IPS-18a (cell line): ENCODE measurements at regions not wholly inside any gene's neighbourhood (a gene's known extent, or its start where the extent isn't known, plus 50 kb on each side); places are given as distances from the start of the nearest gene placed in this dataset.

ENCODE experiments used
- H3K27ac ChIP-seq: one replicate; pipeline ENCODE4 v1.5.1; 2013; ENCODE audit warnings: low read length
- H3K27me3 ChIP-seq: one replicate; pipeline ENCODE4 v1.6.1; 2013; ENCODE audit warnings: mild to moderate bottlenecking, low read length; ENCODE audit not compliant: control insufficient read depth, insufficient read depth
- H3K36me3 ChIP-seq: one replicate; pipeline ENCODE4 v1.6.1; 2013; ENCODE audit warnings: low read depth, low read length; ENCODE audit not compliant: control insufficient read depth
- H3K4me1 ChIP-seq: one replicate; pipeline ENCODE4 v1.6.1; 2013; ENCODE audit warnings: low read depth, low read length; ENCODE audit not compliant: control insufficient read depth
- H3K4me3 ChIP-seq: one replicate; pipeline ENCODE4 v1.5.1; 2013; ENCODE audit warnings: low read length
- H3K9ac ChIP-seq: one replicate; pipeline ENCODE4 v1.6.1; 2013; ENCODE audit warnings: mild to moderate bottlenecking, low read length, moderate library complexity
- H3K9me3 ChIP-seq: one replicate; pipeline ENCODE4 v1.6.1; 2013; ENCODE audit warnings: low read depth, low read length; ENCODE audit not compliant: control insufficient read depth

GRCh38 chr1:194940336-194941030 lies 1667.8 kb downstream of the KCNT2 start:
- no peak overlapping the region for H3K9ac ChIP-seq
- peaks cover 2% of the 10 kb centered on the region for H3K4me1 ChIP-seq
- H3K9me3 ChIP-seq: no peaks in the 10 kb centered on the region
- no peaks in the 10 kb centered on the region for H3K27me3 ChIP-seq
- H3K36me3 ChIP-seq: no peaks in the 10 kb centered on the region
- no peak overlapping the region for H3K4me3 ChIP-seq
- H3K27ac ChIP-seq: no peak overlapping the region

- H3K9me3 ChIP-seq: no peaks in the 10 kb centered on the region
- no peak overlapping the region for H3K27ac ChIP-seq
- H3K27me3 ChIP-seq: no peaks in the 10 kb centered on the region
- no peak overlapping the region for H3K4me3 ChIP-seq
- no peaks in the 10 kb centered on the region for H3K36me3 ChIP-seq
- H3K9ac ChIP-seq: no peak overlapping the region
- H3K4me1 ChIP-seq: peaks cover 2% of the 10 kb centered on the region
Measured at GRCh38 chr1:194935864-194936263, 1672.4 kb downstream of the KCNT2 start.

- Histone ChIP-seq H3K9me3 (no peaks in the 10 kb centered on the region), H3K4me1 (no peaks in the 10 kb centered on the region), H3K4me3 (no peak overlapping the region), H3K36me3 (no peaks in the 10 kb centered on the region), H3K9ac (no peak overlapping the region), H3K27ac (no peak overlapping the region), H3K27me3 (no peaks in the 10 kb centered on the region)
Measured at GRCh38 chr1:194931166-194931565, 1677.1 kb downstream of the KCNT2 start.

- Histone ChIP-seq H3K27me3 (no peaks in the 10 kb centered on the region), H3K4me3 (no peak overlapping the region), H3K36me3 (no peaks in the 10 kb centered on the region), H3K27ac (no peak overlapping the region), H3K9me3 (no peaks in the 10 kb centered on the region), H3K4me1 (no peaks in the 10 kb centered on the region), H3K9ac (no peak overlapping the region)
Measured at GRCh38 chr1:194930132-194930531, 1678.1 kb downstream of the KCNT2 start.

GRCh38 chr1:194929357-194929756 lies 1678.9 kb downstream of the KCNT2 start:
- Histone ChIP-seq H3K9me3 (no peaks in the 10 kb centered on the region), H3K4me1 (no peaks in the 10 kb centered on the region), H3K27ac (no peak overlapping the region), H3K27me3 (no peaks in the 10 kb centered on the region), H3K9ac (no peak overlapping the region), H3K4me3 (no peak overlapping the region), H3K36me3 (no peaks in the 10 kb centered on the region)

GRCh38 chr1:194919146-194919545 lies 1689.1 kb downstream of the KCNT2 start:
- Histone ChIP-seq H3K27ac (no peak overlapping the region), H3K27me3 (no peaks in the 10 kb centered on the region), H3K4me3 (no peak overlapping the region), H3K9ac (no peak overlapping the region), H3K9me3 (no peaks in the 10 kb centered on the region), H3K36me3 (no peaks in the 10 kb centered on the region), H3K4me1 (no peaks in the 10 kb centered on the region)

GRCh38 chr1:194917769-194918168 lies 1690.5 kb downstream of the KCNT2 start:
- Histone ChIP-seq H3K9me3 (no peaks in the 10 kb centered on the region), H3K36me3 (no peaks in the 10 kb centered on the region), H3K4me1 (no peaks in the 10 kb centered on the region), H3K9ac (no peak overlapping the region), H3K27ac (no peak overlapping the region), H3K27me3 (no peaks in the 10 kb centered on the region), H3K4me3 (no peak overlapping the region)

GRCh38 chr1:194908643-194909042 lies 1699.6 kb downstream of the KCNT2 start:
- no peaks in the 10 kb centered on the region for H3K27me3 ChIP-seq
- H3K4me3 ChIP-seq: no peak overlapping the region
- H3K9ac ChIP-seq: no peak overlapping the region
- no peaks in the 10 kb centered on the region for H3K4me1 ChIP-seq
- H3K27ac ChIP-seq: no peak overlapping the region
- no peaks in the 10 kb centered on the region for H3K36me3 ChIP-seq
- no peaks in the 10 kb centered on the region for H3K9me3 ChIP-seq

- H3K9ac ChIP-seq: no peak overlapping the region
- H3K27ac ChIP-seq: no peak overlapping the region
- H3K36me3 ChIP-seq: no peaks in the 10 kb centered on the region
- H3K4me3 ChIP-seq: no peak overlapping the region
- H3K9me3 ChIP-seq: no peaks in the 10 kb centered on the region
- no peaks in the 10 kb centered on the region for H3K4me1 ChIP-seq
- no peaks in the 10 kb centered on the region for H3K27me3 ChIP-seq
Measured at GRCh38 chr1:194903524-194903923, 1704.7 kb downstream of the KCNT2 start.

GRCh38 chr1:194889310-194889709 lies 1702.9 kb upstream of the B3GALT2 start:
- Histone ChIP-seq H3K9me3 (no peaks in the 10 kb centered on the region), H3K36me3 (no peaks in the 10 kb centered on the region), H3K4me1 (no peaks in the 10 kb centered on the region), H3K27ac (no peak overlapping the region), H3K27me3 (no peaks in the 10 kb centered on the region), H3K9ac (no peak overlapping the region), H3K4me3 (no peak overlapping the region)

GRCh38 chr1:194870860-194871259 lies 1684.4 kb upstream of the B3GALT2 start:
- no peak overlapping the region for H3K4me3 ChIP-seq
- no peaks in the 10 kb centered on the region for H3K4me1 ChIP-seq
- H3K9ac ChIP-seq: no peak overlapping the region
- no peaks in the 10 kb centered on the region for H3K9me3 ChIP-seq
- H3K36me3 ChIP-seq: no peaks in the 10 kb centered on the region
- H3K27me3 ChIP-seq: no peaks in the 10 kb centered on the region
- no peak overlapping the region for H3K27ac ChIP-seq

GRCh38 chr1:194866153-194866552 lies 1679.7 kb upstream of the B3GALT2 start:
- H3K27me3 ChIP-seq: no peaks in the 10 kb centered on the region
- no peak overlapping the region for H3K4me3 ChIP-seq
- no peaks in the 10 kb centered on the region for H3K9me3 ChIP-seq
- no peak overlapping the region for H3K9ac ChIP-seq
- no peak overlapping the region for H3K27ac ChIP-seq
- H3K36me3 ChIP-seq: no peaks in the 10 kb centered on the region
- H3K4me1 ChIP-seq: no peaks in the 10 kb centered on the region
